ENCODE measurements at regions not wholly inside any gene's neighbourhood (a gene's known extent, or its start where the extent isn't known, plus 50 kb on each side); places are given as distances from the start of the nearest gene placed in this dataset.
"Not testable (repeated sequence)": the region's sequence is repeated elsewhere in the genome, so short reads cannot be mapped to it uniquely, and the experiment has no call there.

GRCh38 chr5:138677782-138678181, 75.4 kb upstream of the CTNNA1 start:
- H3K4me3 ChIP-seq (ENCODE audit: low read depth, low read length): no peak overlapping the region
- DNase-seq (ENCODE audit: low read depth): no peak
- TF ChIP-seq, protein P1, sequence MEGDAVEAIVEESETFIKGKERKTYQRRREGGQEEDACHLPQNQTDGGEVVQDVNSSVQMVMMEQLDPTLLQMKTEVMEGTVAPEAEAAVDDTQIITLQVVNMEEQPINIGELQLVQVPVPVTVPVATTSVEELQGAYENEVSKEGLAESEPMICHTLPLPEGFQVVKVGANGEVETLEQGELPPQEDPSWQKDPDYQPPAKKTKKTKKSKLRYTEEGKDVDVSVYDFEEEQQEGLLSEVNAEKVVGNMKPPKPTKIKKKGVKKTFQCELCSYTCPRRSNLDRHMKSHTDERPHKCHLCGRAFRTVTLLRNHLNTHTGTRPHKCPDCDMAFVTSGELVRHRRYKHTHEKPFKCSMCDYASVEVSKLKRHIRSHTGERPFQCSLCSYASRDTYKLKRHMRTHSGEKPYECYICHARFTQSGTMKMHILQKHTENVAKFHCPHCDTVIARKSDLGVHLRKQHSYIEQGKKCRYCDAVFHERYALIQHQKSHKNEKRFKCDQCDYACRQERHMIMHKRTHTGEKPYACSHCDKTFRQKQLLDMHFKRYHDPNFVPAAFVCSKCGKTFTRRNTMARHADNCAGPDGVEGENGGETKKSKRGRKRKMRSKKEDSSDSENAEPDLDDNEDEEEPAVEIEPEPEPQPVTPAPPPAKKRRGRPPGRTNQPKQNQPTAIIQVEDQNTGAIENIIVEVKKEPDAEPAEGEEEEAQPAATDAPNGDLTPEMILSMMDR (IDR thresholded peaks at IDR 0.05; ENCODE audit: insufficient read depth, low read length): no peak

DNA sequence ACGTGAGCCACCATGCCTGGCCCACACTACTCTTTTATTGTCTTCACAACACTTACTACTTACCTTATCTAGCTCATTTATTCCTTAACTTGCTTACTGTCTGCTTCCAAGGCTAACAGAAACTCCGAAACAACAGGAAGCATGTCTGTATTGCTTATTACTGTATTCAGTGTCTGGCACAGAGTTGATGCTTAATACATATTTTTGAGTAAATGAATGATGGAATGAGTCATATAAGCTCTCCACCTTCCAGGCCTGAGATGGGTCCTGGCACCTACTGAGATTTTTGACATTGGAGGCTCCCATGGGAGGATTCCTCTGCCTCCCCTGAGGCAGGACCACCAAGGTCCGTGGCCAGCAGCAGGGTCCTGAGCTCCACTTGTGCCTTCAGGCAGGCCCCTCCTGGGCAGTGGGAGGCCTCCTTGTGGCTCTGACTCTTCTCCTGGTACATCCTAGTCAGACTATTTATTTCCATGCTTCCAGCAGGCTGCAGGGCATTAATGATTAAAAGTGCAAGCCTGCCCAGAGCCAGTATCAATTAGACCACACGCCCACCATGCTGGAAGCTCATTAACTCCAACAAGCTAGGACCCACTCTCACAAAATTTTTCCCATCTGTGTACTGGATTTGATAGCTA, 76.5 kb upstream of the CTNNA1 start:
- TF ChIP-seq, protein P1 (IDR thresholded peaks at IDR 0.05; ENCODE audit: insufficient read depth, low read length): no peak
- no peak overlapping the region for H3K4me3 ChIP-seq (ENCODE audit: low read depth, low read length)
- DNase-seq (ENCODE audit: low read depth): no peak

- H3K4me3 ChIP-seq (ENCODE audit: low read depth, low read length): no peak overlapping the region
- DNase-seq (ENCODE audit: low read depth): no peak
- TF ChIP-seq, protein P1 (IDR thresholded peaks at IDR 0.05; ENCODE audit: insufficient read depth, low read length): no peak
Observed at GRCh38 chr5:138676002-138676401, 77.2 kb upstream of the CTNNA1 start.

- no peak for DNase-seq (ENCODE audit: low read depth)
- TF ChIP-seq, protein P1 (IDR thresholded peaks at IDR 0.05; ENCODE audit: insufficient read depth, low read length): no peak
- H3K4me3 ChIP-seq (ENCODE audit: low read depth, low read length): no peak overlapping the region
Observed at GRCh38 chr5:138668451-138669380, 84.5 kb upstream of the CTNNA1 start.

DNA sequence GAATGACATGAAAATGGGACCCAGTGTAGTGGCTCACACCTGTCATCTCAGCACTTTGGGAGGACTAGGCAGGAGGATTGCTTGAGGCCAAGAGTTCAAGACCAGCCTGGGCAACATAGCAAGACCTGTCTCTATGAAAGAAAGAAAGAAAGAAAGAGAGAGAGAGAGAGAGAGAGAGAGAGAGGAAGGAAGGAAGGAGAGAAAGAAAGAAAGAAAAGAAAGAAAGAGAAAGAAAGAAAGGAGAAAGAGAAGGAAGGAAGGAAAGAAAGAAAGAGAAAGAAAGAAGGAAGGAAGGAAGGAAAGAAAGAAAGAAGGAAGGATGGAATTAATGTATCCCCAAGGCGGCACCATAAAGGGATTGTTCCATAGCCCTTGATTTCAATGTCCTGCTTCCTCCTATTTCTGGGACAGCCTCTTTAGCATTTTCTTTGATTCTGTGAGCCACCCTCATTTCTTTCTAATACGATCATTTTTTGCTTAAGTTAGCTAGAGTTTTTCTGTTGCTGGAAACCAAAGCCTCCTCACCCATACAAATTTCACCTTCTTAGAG, 85.4 kb upstream of the CTNNA1 start:
- not testable (repeated sequence) for H3K4me3 ChIP-seq (ENCODE audit: low read depth, low read length); DNase-seq (ENCODE audit: low read depth)

DNA sequence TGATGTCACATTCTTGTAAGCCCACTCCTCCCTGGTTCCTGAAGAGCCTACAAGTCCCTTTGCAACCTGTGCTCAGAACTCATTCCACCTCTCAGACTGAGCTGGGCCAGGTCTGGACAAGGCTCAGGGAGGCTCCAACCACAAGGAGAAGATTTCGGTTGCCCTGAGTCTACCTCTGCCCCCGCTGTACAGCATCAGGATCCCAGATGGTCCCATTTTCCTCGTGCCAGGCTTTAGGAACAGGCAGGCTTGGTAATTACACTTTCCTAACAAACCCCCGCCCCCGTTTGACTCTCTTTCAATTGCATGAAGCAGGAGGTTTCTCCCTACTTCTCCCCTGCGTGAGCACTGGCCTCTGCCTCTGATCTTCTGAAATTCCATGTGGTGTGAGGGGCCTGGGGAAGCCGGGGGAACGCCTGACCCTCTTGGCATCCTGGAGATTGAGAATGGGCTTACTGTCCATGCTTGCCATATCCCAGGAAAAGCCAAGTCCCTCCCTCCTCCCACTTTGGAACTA, 86.9 kb upstream of the CTNNA1 start:
- no peak for DNase-seq (ENCODE audit: low read depth)
- TF ChIP-seq, protein P1 (IDR thresholded peaks at IDR 0.05; ENCODE audit: insufficient read depth, low read length): no peak

GRCh38 chr5:138665261-138665660, 88.0 kb upstream of the CTNNA1 start:
- no peak for DNase-seq (ENCODE audit: low read depth)
- TF ChIP-seq, protein P1 (IDR thresholded peaks at IDR 0.05; ENCODE audit: insufficient read depth, low read length): no peak
- no peak overlapping the region for H3K4me3 ChIP-seq (ENCODE audit: low read depth, low read length)

More for the DNA sequence above, 86.9 kb upstream of the CTNNA1 start:
- H3K4me3 ChIP-seq (ENCODE audit: low read depth, low read length): no peak overlapping the region
